Esophagus mucosa (tissue), 1 donor: ENCODE measurements at regions not wholly inside any gene's neighbourhood (a gene's known extent, or its start where the extent isn't known, plus 50 kb on each side); places are given as distances from the start of the nearest gene placed in this dataset.

Experiments used
- ATAC-seq: fragments of 200-7000 bp; cut with Tn5 transposase; one replicate; pipeline ENCODE4 v1.9.1; 2020
- donor health status: DM: yes; HTN: yes; CAD: no.

- ATAC-seq: no peak
Measured at GRCh38 chr3:132237652-132238032, 79.6 kb upstream of the ACP3 start.

DNA sequence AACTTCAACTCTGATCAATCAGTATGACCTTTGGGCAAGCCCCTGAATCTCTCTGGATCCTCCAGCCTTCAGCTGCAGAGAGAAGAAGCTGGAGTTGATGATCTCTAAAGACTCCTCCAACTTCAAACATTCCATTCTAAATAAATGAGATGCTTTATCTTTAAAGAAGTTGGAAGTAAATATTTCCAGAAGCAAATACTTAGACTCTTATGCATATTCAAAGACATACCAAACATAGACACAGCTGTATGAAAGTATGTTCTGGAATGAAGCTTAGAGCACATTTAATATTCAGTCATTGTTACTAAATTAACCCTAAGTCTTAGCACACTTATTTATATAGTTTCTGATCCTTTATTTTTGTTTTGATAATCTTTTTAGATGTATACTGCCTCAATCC is 77.6 kb upstream of the ACP3 start:
- no peak for ATAC-seq

DNA sequence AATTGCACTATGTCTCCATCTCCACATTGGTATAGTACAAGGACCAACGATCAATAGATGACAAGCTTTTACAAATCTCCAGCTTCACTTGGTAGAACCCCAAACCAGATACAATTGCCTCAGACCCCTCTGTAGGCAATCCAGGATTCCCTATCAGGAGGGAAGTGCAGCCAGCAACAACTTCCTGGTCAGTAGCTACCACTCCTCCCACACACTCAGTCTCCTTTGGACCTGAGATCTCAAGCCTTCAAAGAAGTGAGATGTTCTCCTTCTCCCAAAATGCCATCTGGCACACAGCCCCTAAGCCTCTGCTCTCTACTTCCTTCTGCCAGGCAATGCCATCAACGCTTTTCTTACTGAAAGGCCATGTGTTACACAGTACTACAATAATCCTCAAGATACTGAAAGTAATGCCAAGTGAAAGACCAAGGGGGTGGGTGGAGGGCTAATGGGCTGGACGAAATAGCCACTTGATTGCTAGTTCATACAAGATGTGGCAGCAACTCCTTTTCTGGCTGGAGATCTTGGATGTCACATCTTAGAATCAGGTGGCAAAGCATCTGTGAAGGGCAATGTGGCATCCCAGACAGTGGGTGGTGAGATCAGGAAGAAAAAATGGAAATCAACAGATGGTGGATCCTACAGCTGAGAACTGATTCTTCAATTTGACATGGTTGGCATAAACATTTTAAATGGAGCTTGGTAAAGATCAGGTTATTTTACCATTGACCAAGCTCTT is 75.3 kb upstream of the ACP3 start:
- ATAC-seq: no peak

GRCh38 chr3:132242790-132243189 is 74.4 kb upstream of the ACP3 start:
- no peak for ATAC-seq

DNA sequence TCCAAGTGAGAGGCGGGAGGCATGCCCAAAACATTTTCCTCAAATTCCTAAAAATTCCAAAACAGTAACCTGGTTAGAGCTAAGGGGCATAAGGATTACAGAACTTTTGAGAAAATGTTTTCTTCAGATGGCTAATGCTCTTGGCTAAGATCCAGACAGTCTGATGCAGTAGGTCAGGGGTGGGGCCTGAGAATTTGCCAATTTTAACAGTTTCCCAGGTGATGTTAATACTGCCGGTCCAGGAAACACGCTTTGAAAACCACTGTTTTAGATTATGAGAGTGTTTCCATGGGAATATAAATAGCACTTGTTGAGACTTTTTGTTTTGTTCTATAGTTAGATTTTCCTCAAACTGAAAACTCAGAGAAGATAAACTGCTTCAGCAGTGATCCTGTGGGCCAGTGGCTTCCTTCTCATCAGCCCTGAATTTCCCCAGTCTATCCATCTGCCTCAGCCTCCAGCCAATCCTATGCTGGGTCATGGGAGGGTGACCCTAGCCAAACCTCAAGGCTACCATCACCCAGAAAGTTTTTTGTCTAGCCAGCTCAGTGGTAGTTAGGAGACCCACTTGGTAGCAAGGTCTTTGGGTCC is 71.6 kb upstream of the ACP3 start:
- no peak for ATAC-seq

DNA sequence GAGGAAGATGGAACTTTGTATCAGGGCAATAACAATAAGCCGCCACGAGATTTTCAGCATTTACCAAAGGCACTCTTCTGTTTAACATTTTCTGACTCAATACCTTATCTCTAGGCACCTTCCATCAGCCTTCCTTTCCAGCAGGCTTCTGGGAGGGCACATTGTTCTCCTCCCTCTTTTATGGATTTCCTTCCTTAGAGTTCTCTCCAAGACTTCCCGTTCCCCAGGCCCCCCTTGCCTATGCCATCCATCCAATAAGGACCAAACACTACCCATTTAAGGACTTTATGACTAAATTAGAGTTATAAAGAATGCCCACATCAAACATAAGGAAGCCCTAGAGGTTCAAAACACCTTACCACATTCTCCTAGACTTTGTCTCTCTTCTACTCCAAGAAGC is 71.0 kb upstream of the ACP3 start:
- ATAC-seq: no peak

DNA sequence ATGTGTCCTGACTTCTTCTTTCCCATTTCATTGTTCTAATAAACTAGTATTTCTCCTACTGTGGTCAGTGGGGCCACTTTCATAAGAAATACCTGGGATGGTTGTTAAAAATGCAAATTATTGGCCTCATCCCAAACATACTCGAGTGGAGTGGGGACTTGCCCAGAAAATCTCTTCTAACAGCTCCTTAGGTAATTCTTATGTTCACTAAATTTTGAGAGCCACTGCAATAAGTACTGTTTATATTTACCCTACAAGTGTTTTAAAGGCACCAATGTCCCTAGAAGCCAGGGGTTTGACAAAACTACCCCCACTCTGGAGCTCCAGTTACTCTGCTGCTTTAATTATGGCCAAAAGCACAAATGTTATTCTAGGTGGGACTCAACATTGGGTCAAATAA is 70.0 kb upstream of the ACP3 start:
- ATAC-seq: no peak

DNA sequence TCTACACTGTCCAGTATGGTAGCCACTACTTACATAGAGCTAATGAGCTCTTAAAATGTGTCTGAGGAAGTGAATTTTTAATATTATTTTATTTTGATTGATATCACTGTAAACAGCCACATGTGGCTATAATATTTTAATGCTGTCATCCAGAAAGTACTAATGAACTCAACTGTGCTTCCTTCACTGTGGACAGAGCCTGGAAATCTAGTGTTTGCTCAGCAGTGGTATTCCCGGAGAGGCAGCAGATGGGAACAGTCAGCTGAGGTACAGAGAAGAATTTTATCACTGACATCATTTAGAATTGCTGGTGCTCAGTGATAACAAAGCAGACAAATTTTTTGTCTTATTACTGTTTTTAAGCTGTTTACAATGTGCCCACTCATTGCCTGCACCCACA is 68.7 kb upstream of the ACP3 start:
- no peak for ATAC-seq

GRCh38 chr3:132253262-132253878 is 63.8 kb upstream of the ACP3 start:
- peak; percentile 74 for ATAC-seq

GRCh38 chr3:132254076-132254755 is 63.0 kb upstream of the ACP3 start:
- no peak for ATAC-seq

DNA sequence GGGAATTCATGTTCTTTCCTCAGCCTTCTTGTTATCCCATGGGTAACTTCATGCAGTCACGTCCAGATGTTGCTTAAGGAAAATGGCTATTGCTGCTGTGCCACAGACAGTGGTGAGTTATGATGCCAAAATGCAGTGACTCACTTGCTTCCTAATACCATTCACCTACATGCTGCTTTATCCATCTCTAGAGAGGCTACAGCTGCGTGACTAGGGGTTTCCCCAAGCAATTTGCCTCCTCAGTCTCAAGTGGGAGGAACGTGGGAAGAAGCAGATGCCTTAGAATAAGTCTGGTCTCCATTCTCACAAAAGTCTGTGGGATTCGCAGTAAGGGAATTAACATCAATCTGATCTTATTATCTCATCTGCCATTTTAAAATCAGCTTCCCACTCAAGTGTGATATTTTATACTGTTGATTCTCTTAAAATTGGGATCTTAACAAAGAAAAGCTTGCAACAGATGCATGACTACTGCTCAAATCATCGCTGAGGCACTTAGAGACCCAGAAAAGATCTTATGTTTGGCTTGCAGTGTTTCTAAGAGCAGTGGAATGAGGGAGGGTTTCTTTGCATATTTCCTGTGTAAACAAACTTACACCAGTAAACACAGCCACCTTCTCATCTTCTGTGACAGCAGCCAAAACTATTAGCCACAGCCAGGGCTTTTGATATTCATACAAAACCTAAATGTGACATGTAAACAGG is 62.0 kb upstream of the ACP3 start:
- ATAC-seq: peak; percentile 81

DNA sequence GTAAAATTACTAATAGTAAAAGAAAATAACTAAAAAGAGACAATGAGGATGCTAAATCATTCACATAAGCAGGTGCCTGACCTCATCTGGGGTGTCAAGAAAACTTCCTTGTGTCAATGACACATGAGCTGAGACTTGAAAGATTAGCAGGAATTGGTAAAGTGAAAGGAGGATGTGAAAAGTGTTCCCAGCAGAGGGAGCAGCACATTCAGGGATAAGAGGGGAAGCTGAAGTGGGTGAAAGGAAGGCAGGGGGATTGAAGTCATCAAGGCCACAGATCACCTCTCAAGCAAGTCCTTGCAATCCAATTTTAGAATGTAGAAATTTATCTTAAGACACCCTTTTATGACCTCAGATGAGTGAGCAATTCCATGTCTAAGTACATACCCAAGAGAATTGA is 60.2 kb upstream of the ACP3 start:
- peak; percentile 46 for ATAC-seq

DNA sequence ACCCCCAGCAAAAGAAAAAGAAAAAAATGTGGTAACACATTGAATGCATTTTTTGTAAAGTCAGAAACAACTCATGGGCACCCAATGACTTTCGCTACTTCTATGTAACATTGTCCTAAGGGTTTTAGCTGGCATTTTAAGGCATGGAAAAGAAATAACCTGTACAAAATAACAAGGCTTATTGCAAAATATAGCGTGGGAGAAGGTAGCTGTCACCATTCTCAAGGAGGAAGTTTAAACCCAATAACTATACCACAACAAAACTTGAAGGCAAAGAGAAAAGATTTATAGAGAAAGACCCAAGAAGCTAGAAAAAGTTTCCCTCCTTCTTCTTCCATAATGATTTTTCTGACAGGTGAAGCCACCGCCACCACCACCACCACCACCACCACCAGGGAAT is 55.7 kb upstream of the ACP3 start:
- ATAC-seq: no peak

DNA sequence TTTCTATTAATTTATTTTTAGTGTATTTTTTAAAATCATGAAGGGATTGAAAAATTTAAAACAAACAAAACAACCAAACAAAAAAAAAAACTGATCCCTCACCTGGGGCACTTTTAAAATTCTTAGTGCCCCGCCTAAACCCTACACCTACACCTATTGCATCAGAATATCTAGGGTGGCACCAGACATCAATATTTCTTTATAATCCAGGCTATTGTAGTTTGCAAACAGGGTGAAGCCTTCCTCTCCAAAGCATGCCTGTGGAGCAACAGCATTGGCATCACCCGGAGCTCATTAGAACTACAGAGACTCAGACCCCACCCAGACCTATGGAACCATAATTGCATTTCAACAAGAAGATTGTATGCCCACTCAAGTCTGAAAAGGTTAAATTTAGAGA is 54.9 kb upstream of the ACP3 start:
- ATAC-seq: peak; percentile 95

DNA sequence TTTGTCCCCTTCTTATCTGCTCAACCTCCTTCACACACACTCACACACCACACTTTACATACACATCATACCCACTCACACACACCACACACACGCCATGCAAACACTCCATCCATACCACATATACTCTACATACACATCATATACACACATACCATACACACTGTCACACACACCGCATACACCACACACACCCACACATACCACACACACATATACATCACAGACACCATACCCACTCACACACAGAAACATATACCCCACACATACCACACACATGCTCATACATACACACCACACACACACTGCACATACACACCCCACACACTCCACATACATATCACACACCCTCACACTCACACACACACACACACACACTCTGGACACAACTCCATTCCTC is 54.3 kb upstream of the ACP3 start:
- ATAC-seq: no peak

- peak; percentile 57 for ATAC-seq
Measured at GRCh38 chr3:132265028-132265427, 52.2 kb upstream of the ACP3 start.

- ATAC-seq: peak; percentile 27
Measured at GRCh38 chr3:132265488-132265887, 51.7 kb upstream of the ACP3 start.

DNA sequence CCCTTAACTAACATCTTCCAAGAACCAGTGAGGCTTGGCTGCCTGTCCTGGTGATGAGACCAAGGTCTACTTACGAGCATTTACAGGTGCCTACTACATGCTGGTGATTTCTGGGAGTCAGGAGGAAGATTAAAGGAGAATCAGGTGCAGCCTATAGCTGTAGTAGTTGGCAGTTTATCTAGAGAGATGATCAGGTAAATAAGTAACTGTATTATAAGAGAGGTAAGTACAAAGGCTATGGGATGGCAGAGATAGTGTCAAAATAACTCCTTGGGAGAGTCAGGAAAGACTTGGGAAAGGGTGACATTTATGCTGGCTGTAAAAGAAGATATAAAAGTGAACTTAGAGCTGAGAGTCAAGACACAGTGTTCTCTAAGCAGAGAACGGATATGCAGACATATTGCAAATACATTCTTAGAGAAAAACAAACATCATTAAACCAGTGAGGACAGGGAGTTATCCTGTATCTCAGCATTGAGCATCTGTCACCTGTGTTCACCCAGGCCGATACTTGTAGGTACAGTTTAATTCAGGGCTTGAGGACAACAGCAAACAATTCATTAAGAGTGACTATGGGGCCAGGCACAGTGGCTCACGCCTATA is 49.7 kb upstream of the ACP3 start:
- no peak for ATAC-seq
